ENCODE measurements at regions not wholly inside any gene's neighbourhood (a gene's known extent, or its start where the extent isn't known, plus 50 kb on each side); places are given as distances from the start of the nearest gene placed in this dataset.

GRCh38 chr4:164551713-164552040 lies 202.3 kb upstream of the SMIM31 start:
- POLR2A ChIA-PET: no interaction called here
- H3K4me3 ChIP-seq (ENCODE audit: low read depth, low read length): no peak overlapping the region
- no peak overlapping the region for H3K27ac ChIP-seq (ENCODE audit: extremely low read depth, low read depth, low read length)
- H3K4me1 ChIP-seq (ENCODE audit: control insufficient read depth, insufficient read depth, low read length): no peaks in the 10 kb centered on the region
- no peak for TF ChIP-seq ZNF610 (tag by site-specific recombination; IDR thresholded peaks at IDR 0.05; ENCODE audit: borderline replicate concordance)
- TF ChIP-seq ZNF140 (tag by site-specific recombination; IDR thresholded peaks at IDR 0.05): no peak
- TF ChIP-seq ZNF26 (tag by site-specific recombination; IDR thresholded peaks at IDR 0.05): no peak
- TF ChIP-seq HIC1 (tag by site-specific recombination; IDR thresholded peaks at IDR 0.05): no peak
- TF ChIP-seq ZNF311 (tag by site-specific recombination; IDR thresholded peaks at IDR 0.05; ENCODE audit: borderline replicate concordance): no peak
- TF ChIP-seq ZNF658 (tag by site-specific recombination; IDR thresholded peaks at IDR 0.05): no peak
- no peak for TF ChIP-seq ZBTB6 (tag by site-specific recombination; IDR thresholded peaks at IDR 0.05)
- no peak for TF ChIP-seq ZNF248 (tag by site-specific recombination; IDR thresholded peaks at IDR 0.05)
- no peak for TF ChIP-seq KLF7 (tag by site-specific recombination; IDR thresholded peaks at IDR 0.05; ENCODE audit: borderline replicate concordance)
- no peak for TF ChIP-seq ZNF843 (tag by site-specific recombination; IDR thresholded peaks at IDR 0.05)
- no peak for TF ChIP-seq ZNF132 (tag by site-specific recombination; IDR thresholded peaks at IDR 0.05; ENCODE audit: borderline replicate concordance)
- TF ChIP-seq ZNF600 (tag by site-specific recombination; IDR thresholded peaks at IDR 0.05): no peak
- TF ChIP-seq ZNF302 (tag by site-specific recombination; IDR thresholded peaks at IDR 0.05; ENCODE audit: low read depth): no peak
- TF ChIP-seq ZNF529 (tag by site-specific recombination; IDR thresholded peaks at IDR 0.05; ENCODE audit: insufficient replicate concordance): no peak
- TF ChIP-seq ZBTB11 (tag by site-specific recombination; conservative IDR thresholded peaks at IDR 0.05; ENCODE audit: low read depth): no peak
- no peak for TF ChIP-seq ZNF670 (tag by site-specific recombination; IDR thresholded peaks at IDR 0.05; ENCODE audit: low read depth)
- no peak for TF ChIP-seq ZNF654 (tag by site-specific recombination; IDR thresholded peaks at IDR 0.05; ENCODE audit: low read depth)
- TF ChIP-seq ZBTB21 (tag by site-specific recombination; IDR thresholded peaks at IDR 0.05): no peak
- no peaks in the 10 kb centered on the region for H3K36me3 ChIP-seq (ENCODE audit: control insufficient read depth in 2 of 2, insufficient read depth in 1 of 2, low read length in 2 of 2)
- no peaks in the 10 kb centered on the region for H3K9me3 ChIP-seq (ENCODE audit: control insufficient read depth, insufficient read depth, low read depth, low read length)
- CTCF ChIA-PET: no interaction called here
